ENCODE measurements at regions not wholly inside any gene's neighbourhood (a gene's known extent, or its start where the extent isn't known, plus 50 kb on each side); places are given as distances from the start of the nearest gene placed in this dataset.
"Not testable (repeated sequence)": the region's sequence is repeated elsewhere in the genome, so short reads cannot be mapped to it uniquely, and the experiment has no call there.

DNA sequence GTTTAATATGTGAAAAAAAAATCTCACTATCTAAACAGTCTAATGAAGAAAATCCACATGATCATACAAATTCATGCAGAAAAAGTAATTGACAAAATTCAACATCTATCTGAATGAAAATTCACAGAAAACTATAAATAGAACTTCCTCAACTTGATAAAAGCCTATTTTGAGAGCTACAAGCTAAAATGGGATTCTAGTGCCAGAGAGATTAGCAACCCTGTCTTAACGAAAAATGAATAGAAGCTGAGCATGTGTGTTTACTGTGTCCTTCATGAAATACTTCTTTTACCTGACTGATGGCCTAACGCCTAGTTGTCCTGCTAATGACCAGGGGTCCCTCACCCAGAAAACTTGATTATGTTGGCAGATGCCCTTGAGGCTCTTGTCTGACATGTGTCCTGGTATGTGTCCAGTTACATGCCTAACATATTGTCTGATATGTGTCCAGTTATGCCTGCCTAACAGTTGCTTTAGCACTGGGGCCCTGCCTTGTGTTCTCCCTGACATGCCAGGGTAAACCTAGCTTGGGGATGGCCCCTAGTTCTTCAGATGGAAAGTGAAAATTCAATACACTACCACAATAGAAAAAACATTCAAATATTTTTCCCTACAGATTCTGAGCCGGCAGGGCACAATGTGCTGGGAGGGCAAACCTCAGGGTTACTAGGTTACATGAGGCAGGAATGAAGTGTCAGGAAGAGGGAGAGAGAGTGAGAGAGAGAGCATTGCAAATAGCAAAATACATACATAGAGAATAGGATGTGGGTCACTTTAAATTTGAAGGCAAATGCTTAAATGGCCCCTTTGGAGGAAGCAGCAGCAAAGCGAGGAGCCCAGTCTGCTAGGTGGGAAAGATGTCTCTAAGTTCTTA, 834.0 kb downstream of the CDH11 start:
- no peak for DNase-seq

- no peak for DNase-seq
Measured at GRCh38 chr16:64282181-64282580, 839.7 kb downstream of the CDH11 start.

DNA sequence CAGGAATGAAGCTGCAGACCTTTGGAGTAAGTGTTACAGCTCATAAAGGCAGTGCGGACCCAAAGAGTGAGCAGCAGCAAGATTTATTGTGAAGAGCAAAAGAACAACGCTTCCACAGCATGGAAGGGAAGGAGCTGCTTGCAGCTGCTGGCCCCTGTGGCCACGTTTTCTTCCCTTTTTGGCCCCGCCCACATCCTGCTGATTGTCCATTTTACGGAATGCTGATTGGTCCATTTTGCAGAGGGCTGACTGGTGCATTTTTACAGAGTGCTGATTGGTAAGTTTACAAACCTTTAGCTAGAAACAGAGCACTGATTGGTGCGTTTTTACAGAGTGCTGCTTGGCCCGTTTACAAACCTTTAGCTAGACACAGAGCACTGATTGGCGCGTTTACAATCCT, 841.5 kb downstream of the CDH11 start:
- no peak for DNase-seq

- no peak for DNase-seq
Measured at GRCh38 chr16:64278196-64278595, 843.7 kb downstream of the CDH11 start.

- no peak for DNase-seq
Measured at GRCh38 chr16:64276646-64277045, 845.2 kb downstream of the CDH11 start.

GRCh38 chr16:64272028-64272427, 849.8 kb downstream of the CDH11 start:
- no peak for DNase-seq

GRCh38 chr16:64269756-64270155, 852.1 kb downstream of the CDH11 start:
- no peak for DNase-seq

- no peak for DNase-seq
Measured at GRCh38 chr16:64265756-64266155, 856.1 kb downstream of the CDH11 start.

DNA sequence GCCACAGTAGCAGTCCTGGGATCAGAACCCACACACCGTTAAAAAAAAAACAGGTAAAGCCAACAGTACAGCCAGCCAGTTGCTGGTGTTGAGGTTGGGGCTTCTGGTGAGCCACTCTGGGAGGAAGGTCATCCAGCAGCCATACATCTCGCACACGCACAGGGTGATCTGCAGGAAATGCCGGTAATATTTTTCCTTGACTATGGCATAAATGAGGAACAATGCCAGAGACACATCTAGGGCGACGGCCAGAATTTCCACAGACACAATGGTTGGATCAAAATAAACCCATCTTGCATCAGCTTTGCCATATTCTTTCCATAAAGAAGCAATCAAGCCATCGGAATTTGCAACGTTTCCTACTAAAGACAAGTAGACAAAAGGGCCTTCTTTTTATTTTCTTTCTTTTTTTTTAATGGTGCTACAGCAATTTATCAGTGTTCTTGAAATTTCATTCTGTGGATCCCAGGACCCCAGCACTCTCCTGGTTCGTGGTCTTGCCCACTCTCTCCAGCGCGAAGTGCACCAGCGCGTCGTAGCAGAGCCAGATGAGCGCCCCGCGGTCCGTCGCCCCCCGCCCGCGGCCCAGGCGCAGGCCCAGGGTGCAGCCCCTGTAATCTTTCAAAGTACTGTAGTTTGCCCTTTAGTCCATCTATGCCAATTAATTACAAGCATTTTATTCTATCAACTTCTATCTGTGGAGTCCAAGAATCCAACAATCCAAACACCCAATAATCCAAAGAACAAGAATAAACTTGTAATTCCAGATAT, 861.0 kb downstream of the CDH11 start:
- not testable (repeated sequence) for DNase-seq

DNA sequence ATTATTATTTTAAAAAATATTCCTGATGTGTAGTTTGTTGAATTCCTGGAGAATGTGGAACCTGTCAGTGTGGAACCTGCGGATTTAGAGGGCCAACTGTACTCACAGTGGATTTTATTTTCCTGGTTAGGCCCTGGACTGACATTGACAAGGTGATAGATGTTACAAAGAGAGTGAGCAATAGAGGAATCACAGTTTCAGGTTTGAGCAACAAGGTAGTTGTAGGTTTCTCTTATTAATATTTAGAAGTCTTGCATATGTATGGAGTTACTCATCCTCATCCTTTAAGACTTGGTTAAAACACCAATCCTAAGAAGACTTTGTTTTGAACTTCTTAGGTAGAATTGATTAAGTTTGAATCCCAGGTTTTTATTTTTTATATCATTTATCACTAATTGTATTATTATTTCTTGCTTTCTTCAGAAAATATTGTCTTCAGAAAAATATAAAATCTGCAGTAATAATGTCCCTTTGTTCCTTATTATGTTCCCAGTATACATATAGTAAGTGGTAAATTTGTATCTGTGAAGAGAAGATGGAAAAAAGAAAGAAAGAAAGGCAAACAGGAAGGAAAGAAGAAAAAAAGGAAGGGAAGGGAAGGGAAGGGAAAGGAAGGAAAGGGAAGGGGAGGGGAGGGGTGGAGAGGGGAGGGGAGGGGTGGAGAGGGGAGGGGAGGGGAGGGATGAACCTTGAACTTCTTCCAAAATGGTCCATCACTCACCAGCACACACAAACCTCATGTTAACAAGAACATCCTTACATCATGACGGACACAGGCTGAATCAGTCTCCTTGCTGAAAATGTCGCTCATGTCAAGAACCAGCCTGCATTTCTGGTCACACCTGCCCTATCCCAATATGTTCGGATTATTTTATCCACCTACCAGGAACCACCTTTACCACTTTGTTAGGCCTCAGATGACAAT, 867.2 kb downstream of the CDH11 start:
- DNase-seq, result no peak

DNA sequence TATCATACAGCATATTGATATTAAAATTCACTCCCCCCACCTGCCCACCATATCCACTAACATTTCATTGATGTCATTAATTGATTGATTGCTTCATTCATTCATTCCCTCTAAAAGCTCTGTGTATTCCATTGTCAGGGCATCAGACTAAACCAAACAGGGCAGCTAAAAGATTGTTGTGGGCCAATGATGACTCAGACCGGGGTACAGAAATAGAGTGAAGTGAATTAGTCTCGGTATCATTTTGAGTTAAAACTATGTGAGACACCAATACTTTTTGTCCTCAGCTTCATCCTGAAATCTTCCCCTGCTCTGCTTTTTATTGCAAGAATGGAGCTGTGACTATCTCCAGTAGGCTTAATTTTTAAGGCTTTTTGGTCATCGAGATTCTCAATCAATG, 868.3 kb downstream of the CDH11 start:
- DNase-seq, result no peak

GRCh38 chr16:64253096-64253495, 868.8 kb downstream of the CDH11 start:
- DNase-seq, result no peak

- DNase-seq, result no peak
Measured at GRCh38 chr16:64251742-64252141, 870.1 kb downstream of the CDH11 start.

DNA sequence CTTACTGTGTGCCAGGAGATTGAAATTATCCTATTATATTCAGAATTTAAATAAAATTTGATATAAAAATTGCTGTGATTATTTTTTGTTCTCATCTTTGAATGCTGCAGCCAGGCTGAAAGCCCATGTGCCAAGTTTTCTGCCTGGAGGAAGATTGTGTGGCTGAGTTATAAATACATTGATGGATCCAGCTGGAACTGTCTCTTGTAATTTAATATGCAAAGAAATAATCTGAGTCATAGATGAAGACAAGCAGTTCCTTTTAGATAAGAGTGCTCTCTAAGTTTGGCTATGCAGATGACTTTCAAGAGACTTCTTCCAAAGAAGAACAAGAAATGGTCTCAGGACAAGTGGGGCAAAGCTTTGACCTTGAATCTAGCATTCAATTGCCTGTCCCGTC, 871.0 kb downstream of the CDH11 start:
- DNase-seq, result no peak

DNA sequence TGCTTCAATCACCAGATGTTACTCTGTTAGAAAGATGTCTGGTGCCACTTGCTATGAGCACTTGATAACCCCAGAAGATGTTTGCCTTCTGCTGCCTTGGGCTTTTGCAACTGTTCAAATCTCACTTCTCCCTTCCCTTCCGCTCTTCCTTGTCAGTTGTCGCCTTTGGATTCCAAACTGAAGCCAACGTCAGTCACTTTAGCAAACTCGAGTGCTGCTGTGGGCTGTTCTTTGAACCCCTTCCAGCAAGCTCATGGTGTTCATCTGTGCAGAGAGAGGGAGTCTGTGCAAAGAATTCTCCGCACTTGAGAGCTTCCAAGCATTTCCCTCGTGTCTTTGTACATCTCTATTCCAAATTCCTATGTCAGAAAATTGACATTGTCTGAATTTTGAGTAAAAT, 879.4 kb downstream of the CDH11 start:
- no peak for DNase-seq

DNA sequence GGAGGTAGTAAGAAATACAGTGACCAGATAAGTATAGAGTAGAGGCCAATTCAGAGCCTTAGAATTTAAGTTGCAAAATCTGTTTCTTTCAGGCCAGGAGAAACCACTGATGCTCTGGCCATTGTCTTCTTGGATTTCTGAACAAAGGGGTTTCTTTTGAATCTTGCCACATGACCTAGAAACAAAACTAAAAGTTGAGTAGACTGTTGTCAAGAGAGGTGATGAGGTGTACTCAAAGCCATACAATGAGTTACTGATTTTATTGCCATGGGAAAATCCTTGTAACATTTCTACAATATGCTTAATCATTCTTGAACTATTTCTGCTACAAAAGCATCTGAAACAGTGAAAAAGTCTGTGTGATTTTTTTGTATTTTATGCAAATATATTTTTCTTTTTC, 881.3 kb downstream of the CDH11 start:
- DNase-seq, result no peak

DNA sequence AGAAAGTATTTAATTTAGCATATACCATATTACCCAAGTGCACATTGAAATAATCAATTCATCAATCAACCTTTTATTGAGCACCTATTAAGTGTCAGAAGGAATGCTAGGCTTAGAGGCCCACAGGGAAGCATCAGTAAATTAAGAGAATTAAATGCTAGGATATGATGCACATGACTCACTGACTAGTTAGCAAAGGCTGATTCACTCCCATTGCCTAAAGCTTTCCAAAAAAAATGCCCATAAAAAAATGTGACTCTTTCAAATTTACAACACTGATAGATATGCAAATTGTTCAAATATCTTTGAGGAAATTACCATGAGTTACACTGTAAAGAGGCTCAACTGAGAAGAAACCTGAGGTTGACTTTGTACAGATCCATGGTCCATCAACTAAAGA, 883.3 kb downstream of the CDH11 start:
- no peak for DNase-seq

- no peak for DNase-seq
Measured at GRCh38 chr16:64236316-64236715, 885.5 kb downstream of the CDH11 start.

GRCh38 chr16:64234200-64234599, 887.7 kb downstream of the CDH11 start:
- DNase-seq, result no peak

DNA sequence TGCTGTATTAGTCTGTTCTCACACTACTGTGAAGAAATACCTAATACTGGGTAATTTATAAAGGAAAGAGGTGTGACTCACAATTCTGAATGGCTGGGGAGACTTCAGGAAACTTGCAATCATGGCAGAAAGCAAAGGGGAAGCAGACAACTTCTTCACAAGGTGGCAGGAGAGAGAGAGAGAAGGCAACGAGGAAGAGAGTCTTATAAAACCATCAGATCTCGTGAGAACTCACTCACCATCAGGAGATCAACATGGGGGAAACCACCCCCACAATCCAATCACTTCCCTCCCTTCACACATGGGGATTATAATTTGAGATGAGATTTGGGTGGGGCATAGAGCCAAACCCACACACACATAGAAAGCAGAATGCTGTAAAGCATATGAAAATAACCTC, 896.2 kb downstream of the CDH11 start:
- DNase-seq, result no peak

GRCh38 chr16:64225036-64225435, 896.8 kb downstream of the CDH11 start:
- no peak for DNase-seq

- no peak for DNase-seq
Measured at GRCh38 chr16:64217789-64218535, 903.9 kb downstream of the CDH11 start.

Data from midbrain (tissue), 1 donor.